BLaER1 treated with 17β-estradiol and CSF1 and Interleukin-3, amounts not matched to agents 10 nM and 100 nM (cell line): ENCODE measurements at regions not wholly inside any gene's neighbourhood (a gene's known extent, or its start where the extent isn't known, plus 50 kb on each side); places are given as distances from the start of the nearest gene placed in this dataset.

Experiments
- H3K27ac ChIP-seq, 11 experiments: shearing (Covaris generic); formaldehyde crosslinking; 2 replicates each; pipeline ENCODE4 v1.8.1; 2022
- H3K27me3 ChIP-seq, 11 experiments: shearing (Covaris generic); formaldehyde crosslinking; 2 replicates each; pipeline ENCODE4 v1.8.1; 2022
- H3K36me3 ChIP-seq, 11 experiments: shearing (Covaris generic); formaldehyde crosslinking; 2 replicates each; pipeline ENCODE4 v1.8.1; 2022
- H3K4me1 ChIP-seq, 10 experiments: shearing (Covaris generic); formaldehyde crosslinking; 2 replicates each; pipeline ENCODE4 v1.8.1; 2022
- H3K4me2 ChIP-seq, 11 experiments: shearing (Covaris generic); formaldehyde crosslinking; 2 replicates each; pipeline ENCODE4 v1.8.1; 2022
- H3K4me3 ChIP-seq, 10 experiments: shearing (Covaris generic); formaldehyde crosslinking; 2 replicates each; pipeline ENCODE4 v1.8.1; 2022
- H3K9ac ChIP-seq, 11 experiments: shearing (Covaris generic); formaldehyde crosslinking; 2 replicates each; pipeline ENCODE4 v1.8.1; 2022
- H3K9me3 ChIP-seq, 11 experiments: shearing (Covaris generic); formaldehyde crosslinking; replicated peaks in 1 of 11; 2 replicates each; pipeline ENCODE4 v1.8.1; 2022
- H4K20me1 ChIP-seq, 11 experiments: shearing (Covaris generic); formaldehyde crosslinking; 2 replicates each; pipeline ENCODE4 v1.8.1; 2022
- Cebpa-rat ChIP-seq, 11 experiments: shearing (Covaris generic); IDR thresholded peaks; 2 replicates each; pipeline ENCODE4 v1.8.1; 2022

DNA sequence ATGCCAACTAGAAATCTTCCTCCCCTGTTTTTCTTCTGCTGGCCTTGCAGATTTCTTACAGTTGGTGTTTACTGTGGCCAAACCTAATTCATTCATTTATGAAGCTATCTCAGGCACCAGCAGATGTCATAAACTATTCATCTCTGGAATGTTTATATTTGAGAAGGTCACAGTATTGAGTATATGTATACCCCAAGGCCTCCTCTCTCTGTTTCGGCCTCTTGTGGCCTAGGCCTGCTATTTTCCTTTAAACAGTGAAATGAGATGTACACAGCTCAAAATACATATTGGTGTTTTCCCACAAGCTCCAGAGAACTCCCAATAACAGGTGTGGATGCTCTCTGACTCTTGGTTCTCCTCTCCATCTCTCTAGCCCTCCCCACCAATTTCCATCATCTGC is 520.7 kb upstream of the CAMK1G start:
- no peaks in the 10 kb centered on the region for H3K36me3 ChIP-seq
- H3K4me2 ChIP-seq = no peak overlapping the region
- no peak overlapping the region for H3K9ac ChIP-seq
- no peak overlapping the region for H3K27ac ChIP-seq
- TF ChIP-seq Cebpa-rat (IDR thresholded peaks at IDR 0.05) = no peak
- peaks cover 0 to 16% (median 14%) of the 10 kb centered on the region in 10 experiments; a peak in 15 of 20 replicates for H3K4me1 ChIP-seq
- no peaks in the 10 kb centered on the region; a peak in 1 of 22 replicates for H3K9me3 ChIP-seq
- no peaks in the 10 kb centered on the region for H3K27me3 ChIP-seq
- no peak overlapping the region for H3K4me3 ChIP-seq
- H4K20me1 ChIP-seq = no peaks in the 10 kb centered on the region

DNA sequence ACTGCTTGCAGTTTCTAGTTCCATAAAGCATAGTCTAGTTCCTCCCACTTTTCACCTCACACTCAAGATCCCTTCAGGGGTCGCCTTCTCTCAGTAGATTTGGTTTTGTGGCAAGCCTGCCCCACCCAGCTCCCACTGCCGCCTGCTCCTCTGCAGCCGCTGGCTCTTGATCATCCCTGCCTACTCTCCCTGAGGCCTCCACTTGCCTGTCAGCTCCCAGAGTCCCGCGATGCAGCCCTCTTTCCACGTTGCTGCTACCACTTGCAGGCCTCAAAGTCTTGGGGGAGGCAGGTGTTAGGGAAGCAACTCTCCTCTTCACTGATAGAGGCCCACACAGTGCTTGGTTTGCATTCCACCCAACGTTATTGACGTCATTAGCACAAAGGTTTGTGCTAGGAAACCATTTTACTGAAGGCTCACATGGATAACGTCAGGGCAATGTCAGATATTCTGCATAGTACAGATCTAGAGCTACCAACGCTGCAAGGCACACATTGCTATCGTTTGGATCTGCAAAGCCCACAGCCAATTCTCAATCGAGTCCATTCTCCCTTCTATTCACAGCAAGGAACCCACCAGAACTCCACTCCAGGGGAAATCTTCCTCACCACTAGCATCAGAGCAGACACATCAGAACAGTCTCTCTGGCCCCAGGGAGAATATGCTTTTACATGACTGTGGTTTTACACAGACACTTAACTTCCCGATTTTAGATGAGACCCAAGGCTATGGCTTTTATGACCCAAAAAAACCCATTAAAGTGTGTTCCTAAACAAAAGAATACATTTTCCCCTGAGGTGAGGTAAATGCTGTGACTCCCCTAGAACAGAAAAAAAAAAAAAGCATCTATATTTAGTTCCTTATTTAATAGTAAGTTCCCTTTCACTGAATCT is 519.5 kb upstream of the CAMK1G start:
- H3K9ac ChIP-seq = no peak overlapping the region
- no peaks in the 10 kb centered on the region for H3K9me3 ChIP-seq
- H3K27ac ChIP-seq = no peak overlapping the region
- H3K4me3 ChIP-seq = no peak overlapping the region
- TF ChIP-seq Cebpa-rat (IDR thresholded peaks at IDR 0.05) = no peak
- peaks cover 0 to 22% (median 19%) of the 10 kb centered on the region in 10 experiments; a peak in 16 of 20 replicates for H3K4me1 ChIP-seq
- peak overlapping the region in 8 of 11 experiments; percentile 3 to 33 (median 24); a peak in 10 of 22 replicates for H3K4me2 ChIP-seq
- H4K20me1 ChIP-seq = no peaks in the 10 kb centered on the region
- H3K36me3 ChIP-seq = no peaks in the 10 kb centered on the region
- H3K27me3 ChIP-seq = no peaks in the 10 kb centered on the region

- no peak for TF ChIP-seq Cebpa-rat (IDR thresholded peaks at IDR 0.05)
These were observed 518.4 kb upstream of the CAMK1G start for GRCh38 chr1:209064850-209065706.

DNA sequence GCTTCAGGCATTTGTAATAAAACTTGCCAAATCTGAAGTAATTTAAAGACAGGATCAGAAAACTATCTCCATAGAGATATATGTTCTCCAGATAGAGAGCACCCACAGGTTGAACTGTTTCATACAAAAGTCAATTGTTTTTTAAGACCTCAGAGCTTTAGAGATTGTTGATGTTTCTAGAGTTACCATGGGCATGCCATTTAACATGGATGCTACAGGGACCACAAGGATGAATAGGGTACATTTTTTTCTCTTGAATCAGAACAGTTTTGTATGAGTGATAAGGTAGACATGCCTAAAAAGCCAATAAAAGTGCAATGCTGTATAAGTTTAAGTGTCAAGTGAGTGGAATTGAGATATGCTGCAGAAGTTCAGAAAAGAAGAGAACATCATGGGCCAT is 511.0 kb upstream of the CAMK1G start:
- no peaks in the 10 kb centered on the region for H4K20me1 ChIP-seq
- H3K4me2 ChIP-seq = no peak overlapping the region
- no peak for TF ChIP-seq Cebpa-rat (IDR thresholded peaks at IDR 0.05)

More at GRCh38 chr1:209064850-209065706, 518.4 kb upstream of the CAMK1G start:
- H3K9ac ChIP-seq = no peak overlapping the region
- H3K9me3 ChIP-seq = no peaks in the 10 kb centered on the region
- H4K20me1 ChIP-seq = no peaks in the 10 kb centered on the region
- H3K27me3 ChIP-seq = no peaks in the 10 kb centered on the region
- no peak overlapping the region for H3K4me3 ChIP-seq
- H3K36me3 ChIP-seq = no peaks in the 10 kb centered on the region
- H3K27ac ChIP-seq = no peak overlapping the region
- peaks cover 0 to 28% (median 23%) of the 10 kb centered on the region in 10 experiments; a peak in 16 of 20 replicates for H3K4me1 ChIP-seq
- H3K4me2 ChIP-seq = peak overlapping the region in 5 of 11 experiments; percentile 3 to 33 (median 6); a peak in 4 of 22 replicates

DNA sequence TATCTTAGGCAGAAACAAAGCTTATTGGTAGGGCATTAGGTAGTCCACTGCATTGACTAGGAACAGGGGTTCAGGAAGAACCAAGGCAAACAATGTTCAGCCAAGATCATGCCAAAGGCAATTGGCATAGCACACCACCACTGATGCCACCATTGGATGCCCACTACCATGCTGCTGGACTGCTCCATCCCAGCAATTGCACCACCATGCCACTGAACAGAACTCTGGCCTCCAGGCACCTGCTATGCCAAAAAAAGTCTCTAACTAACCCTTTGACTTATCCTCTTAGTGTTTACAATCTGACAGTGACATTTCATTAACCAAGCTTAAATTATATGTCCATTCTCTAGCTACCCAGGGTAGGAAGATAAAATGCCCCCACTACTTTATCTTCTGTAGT is 509.6 kb upstream of the CAMK1G start:
- Histone ChIP-seq H3K4me3 (no peak overlapping the region), H3K27ac (no peak overlapping the region), H4K20me1 (no peaks in the 10 kb centered on the region), H3K4me1 (peaks cover 0 to 7% (median 4%) of the 10 kb centered on the region in 10 experiments; a peak in 11 of 20 replicates), H3K9me3 (no peaks in the 10 kb centered on the region), H3K4me2 (no peak overlapping the region), H3K36me3 (no peaks in the 10 kb centered on the region), H3K27me3 (no peaks in the 10 kb centered on the region), H3K9ac (no peak overlapping the region)
- TF ChIP-seq Cebpa-rat (IDR thresholded peaks at IDR 0.05) = no peak

More for the DNA sequence above, 511.0 kb upstream of the CAMK1G start:
- H3K9ac ChIP-seq = no peak overlapping the region
- no peaks in the 10 kb centered on the region for H3K27me3 ChIP-seq
- no peaks in the 10 kb centered on the region for H3K9me3 ChIP-seq
- H3K27ac ChIP-seq = no peak overlapping the region
- no peaks in the 10 kb centered on the region for H3K36me3 ChIP-seq
- no peak overlapping the region for H3K4me3 ChIP-seq
- H3K4me1 ChIP-seq = peaks cover 0 to 14% (median 9%) of the 10 kb centered on the region in 10 experiments; a peak in 11 of 20 replicates

GRCh38 chr1:209074575-209075250 is 508.8 kb upstream of the CAMK1G start:
- Histone ChIP-seq H3K4me1 (no peaks in the 10 kb centered on the region; a peak in 1 of 20 replicates), H3K27me3 (no peaks in the 10 kb centered on the region), H3K36me3 (no peaks in the 10 kb centered on the region), H3K4me2 (no peak overlapping the region), H3K9me3 (no peaks in the 10 kb centered on the region), H3K4me3 (no peak overlapping the region), H3K9ac (no peak overlapping the region), H3K27ac (no peak overlapping the region), H4K20me1 (no peaks in the 10 kb centered on the region)
- TF ChIP-seq Cebpa-rat (IDR thresholded peaks at IDR 0.05) = no peak

- no peaks in the 10 kb centered on the region for H3K4me1 ChIP-seq
- no peak overlapping the region for H3K4me2 ChIP-seq
- no peaks in the 10 kb centered on the region for H4K20me1 ChIP-seq
- TF ChIP-seq Cebpa-rat (IDR thresholded peaks at IDR 0.05) = no peak
- no peak overlapping the region for H3K27ac ChIP-seq
- no peaks in the 10 kb centered on the region for H3K36me3 ChIP-seq
- no peak overlapping the region for H3K4me3 ChIP-seq
- H3K9me3 ChIP-seq = no peaks in the 10 kb centered on the region
- H3K27me3 ChIP-seq = no peaks in the 10 kb centered on the region
- H3K9ac ChIP-seq = no peak overlapping the region
These were observed 506.8 kb upstream of the CAMK1G start for GRCh38 chr1:209076688-209077087.

DNA sequence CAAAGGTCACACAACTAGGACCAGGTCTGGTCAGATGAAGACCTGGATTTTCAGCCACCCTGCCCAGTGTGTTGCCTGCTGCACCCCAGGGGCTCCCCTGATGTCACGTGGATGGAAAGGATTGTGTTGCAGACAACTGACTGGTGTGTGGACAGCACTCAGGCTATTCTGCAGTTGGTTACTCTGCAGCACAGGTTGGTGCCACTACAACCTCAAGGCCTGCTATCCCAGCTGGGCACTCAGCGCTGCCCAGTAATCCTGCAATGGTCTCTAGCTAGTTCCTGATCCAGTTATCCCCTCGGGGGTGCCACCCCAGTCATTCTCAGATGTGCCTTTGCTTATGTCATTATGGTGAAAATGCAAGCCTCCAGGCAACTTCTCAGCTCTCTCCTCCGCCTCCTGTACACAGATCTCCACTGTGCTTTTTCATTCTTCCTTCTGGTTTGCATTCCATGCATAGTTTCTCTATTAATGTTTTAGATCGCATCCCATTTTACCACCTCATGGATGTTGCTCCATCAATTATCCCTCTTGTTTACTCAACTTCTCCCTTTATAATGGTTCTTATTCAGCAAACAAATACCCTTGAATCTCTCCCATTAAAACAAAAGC is 503.2 kb upstream of the CAMK1G start:
- Histone ChIP-seq H3K9ac (no peak overlapping the region), H3K4me2 (no peak overlapping the region), H3K4me3 (no peak overlapping the region), H3K27ac (no peak overlapping the region), H3K27me3 (no peaks in the 10 kb centered on the region), H3K9me3 (no peaks in the 10 kb centered on the region), H4K20me1 (no peaks in the 10 kb centered on the region), H3K36me3 (no peaks in the 10 kb centered on the region), H3K4me1 (no peaks in the 10 kb centered on the region)
- no peak for TF ChIP-seq Cebpa-rat (IDR thresholded peaks at IDR 0.05)
